BJ (cell line): ENCODE measurements at regions not wholly inside any gene's neighbourhood (a gene's known extent, or its start where the extent isn't known, plus 50 kb on each side); places are given as distances from the start of the nearest gene placed in this dataset.

Source experiments
- CTCF ChIA-PET: fragments of 350-600 bp; formaldehyde crosslinking; extraction: SDS; loops from one replicate; lab custom pipeline; 2021; ENCODE audit warnings: antibody characterized with exemption, inconsistent platforms; lab: Yijun Ruan, JAX
- POLR2A ChIA-PET: fragments of 300-600 bp; sonication (Branson Sonifier 250); formaldehyde crosslinking; extraction: SDS; loops from one replicate; lab custom pipeline; 2021; ENCODE audit warnings: antibody characterized with exemption; lab: Charles Lee
- DNase-seq: peaks from one replicate; pipeline ENCODE4 v3.0.0-alpha.2; 2011; ENCODE audit warnings: low read depth
- H3K27me3 ChIP-seq: 2 replicates; pipeline ENCODE4 v1.6.0; 2011; ENCODE audit warnings: low read length; ENCODE audit not compliant: control insufficient read depth, insufficient read depth
- H3K36me3 ChIP-seq: 2 replicates; pipeline ENCODE4 v1.5.1; 2011; ENCODE audit warnings: low read length; ENCODE audit not compliant: control insufficient read depth, insufficient read depth
- H3K4me3 ChIP-seq: 2 replicates; pipeline ENCODE4 v1.5.1; 2011; ENCODE audit warnings: low read depth, mild to moderate bottlenecking, control low read depth, low read length
- TF ChIP-seq, protein P1 (sequence below): IDR thresholded peaks from 2 replicates; pipeline ENCODE4 v1.5.1; 2011; ENCODE audit warnings: low read depth, mild to moderate bottlenecking, control low read depth, inconsistent platforms, low read length, moderate library complexity; ENCODE audit not compliant: insufficient read depth

- ChIA-PET POLR2A (interaction anchor here (0.6 kb wide), 1 partner anchor 29 kb away, joined by 3 read pairs; no protein-coding TSS in a partner anchor), CTCF (interaction anchor here (1.0 kb wide), 1 partner anchor 18 kb away, joined by 3 read pairs; no protein-coding TSS in a partner anchor)
- Histone ChIP-seq H3K36me3 (no peaks in the 10 kb centered on the region), H3K4me3 (no peak overlapping the region), H3K27me3 (peaks cover 4% of the 10 kb centered on the region; the same call in 1 of the 2 replicates)
- TF ChIP-seq, protein P1, sequence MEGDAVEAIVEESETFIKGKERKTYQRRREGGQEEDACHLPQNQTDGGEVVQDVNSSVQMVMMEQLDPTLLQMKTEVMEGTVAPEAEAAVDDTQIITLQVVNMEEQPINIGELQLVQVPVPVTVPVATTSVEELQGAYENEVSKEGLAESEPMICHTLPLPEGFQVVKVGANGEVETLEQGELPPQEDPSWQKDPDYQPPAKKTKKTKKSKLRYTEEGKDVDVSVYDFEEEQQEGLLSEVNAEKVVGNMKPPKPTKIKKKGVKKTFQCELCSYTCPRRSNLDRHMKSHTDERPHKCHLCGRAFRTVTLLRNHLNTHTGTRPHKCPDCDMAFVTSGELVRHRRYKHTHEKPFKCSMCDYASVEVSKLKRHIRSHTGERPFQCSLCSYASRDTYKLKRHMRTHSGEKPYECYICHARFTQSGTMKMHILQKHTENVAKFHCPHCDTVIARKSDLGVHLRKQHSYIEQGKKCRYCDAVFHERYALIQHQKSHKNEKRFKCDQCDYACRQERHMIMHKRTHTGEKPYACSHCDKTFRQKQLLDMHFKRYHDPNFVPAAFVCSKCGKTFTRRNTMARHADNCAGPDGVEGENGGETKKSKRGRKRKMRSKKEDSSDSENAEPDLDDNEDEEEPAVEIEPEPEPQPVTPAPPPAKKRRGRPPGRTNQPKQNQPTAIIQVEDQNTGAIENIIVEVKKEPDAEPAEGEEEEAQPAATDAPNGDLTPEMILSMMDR = no peak
- DNase-seq = no peak
Observed at GRCh38 chr16:64309398-64310110, 812.3 kb downstream of the CDH11 start.

DNA sequence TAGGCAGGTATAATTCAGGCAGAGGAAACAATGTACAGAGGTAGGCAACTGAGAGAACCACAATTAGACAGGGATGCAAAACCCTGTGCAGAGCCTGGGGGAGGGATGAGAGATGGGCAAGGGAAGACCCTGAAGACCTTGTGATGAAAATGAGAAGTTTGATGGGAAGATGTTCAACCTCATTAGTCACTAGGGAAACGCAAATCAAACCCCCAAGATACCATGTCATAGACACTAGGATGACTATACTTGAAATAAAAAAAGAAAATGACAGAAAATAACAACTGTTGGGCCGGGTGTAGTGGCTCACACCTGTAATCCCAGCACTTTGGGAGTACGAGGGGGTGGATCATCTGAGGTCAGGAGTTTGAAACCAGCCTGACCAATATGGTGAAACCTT is 813.1 kb downstream of the CDH11 start:
- TF ChIP-seq, protein P1 = no peak
- ChIA-PET CTCF (no interaction called here), POLR2A (no interaction called here)
- Histone ChIP-seq H3K36me3 (no peaks in the 10 kb centered on the region), H3K4me3 (no peak overlapping the region), H3K27me3 (peaks cover 4% of the 10 kb centered on the region; the same call in 1 of the 2 replicates)
- no peak for DNase-seq

- Histone ChIP-seq H3K27me3 (peaks cover 4% of the 10 kb centered on the region; the same call in 1 of the 2 replicates), H3K36me3 (no peaks in the 10 kb centered on the region), H3K4me3 (no peak overlapping the region)
- TF ChIP-seq, protein P1 = no peak
- ChIA-PET POLR2A (no interaction called here), CTCF (no interaction called here)
- no peak for DNase-seq
Observed at GRCh38 chr16:64307431-64307830, 814.4 kb downstream of the CDH11 start.

DNA sequence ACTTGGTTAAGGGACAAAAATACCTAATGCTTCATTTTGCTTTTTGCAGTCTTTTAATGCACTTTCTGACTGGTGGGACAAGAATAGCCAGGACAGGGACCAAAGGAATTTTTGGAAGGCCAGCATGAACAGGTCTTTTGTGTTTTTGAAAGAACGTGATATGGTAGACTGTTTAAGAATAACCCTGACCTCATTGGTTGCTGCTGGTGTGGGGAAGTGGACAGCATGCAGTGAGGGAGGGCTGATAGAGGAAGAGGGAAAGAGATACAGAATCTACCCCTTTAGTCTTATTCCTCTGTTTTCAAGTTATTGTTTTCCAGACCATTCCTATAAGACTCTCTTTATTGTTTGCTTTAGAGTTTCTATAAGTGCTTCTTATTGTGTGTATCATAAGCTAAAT is 816.2 kb downstream of the CDH11 start:
- no peak for DNase-seq

GRCh38 chr16:64304951-64305350 is 816.9 kb downstream of the CDH11 start:
- no peak overlapping the region for H3K4me3 ChIP-seq
- POLR2A ChIA-PET = no interaction called here
- peaks cover 4% of the 10 kb centered on the region; the same call in 1 of the 2 replicates for H3K27me3 ChIP-seq
- DNase-seq = no peak
- CTCF ChIA-PET = no interaction called here
- TF ChIP-seq, protein P1 = no peak
- no peaks in the 10 kb centered on the region for H3K36me3 ChIP-seq

More for the DNA sequence above, 816.2 kb downstream of the CDH11 start:
- TF ChIP-seq, protein P1 = no peak
- Histone ChIP-seq H3K27me3 (peaks cover 4% of the 10 kb centered on the region; the same call in 1 of the 2 replicates), H3K36me3 (no peaks in the 10 kb centered on the region), H3K4me3 (no peak overlapping the region)
- POLR2A ChIA-PET = no interaction called here
- CTCF ChIA-PET = no interaction called here
